Activated naive CD8-positive, alpha-beta T cell treated with anti-CD3 and anti-CD28 coated beads, Interleukin-2, amount 10 ng/mL, durations not matched to agents 7 days and 5 days (primary cell): ENCODE measurements at regions not wholly inside any gene's neighbourhood (a gene's known extent, or its start where the extent isn't known, plus 50 kb on each side); places are given as distances from the start of the nearest gene placed in this dataset.
"Not testable (repeated sequence)": the region's sequence is repeated elsewhere in the genome, so short reads cannot be mapped to it uniquely, and the experiment has no call there.

ENCODE experiments used
- ATAC-seq: fragments of 150-1000 bp; cut with Tn5 transposase; one replicate; pipeline ENCODE4 v1.10.0; 2021; ENCODE audit warnings: low read depth, moderate library complexity
- POLR2A ChIA-PET: fragments of 350-600 bp; sonication (Branson Sonifier 250); formaldehyde crosslinking; loops from one replicate; lab custom pipeline; 2021; ENCODE audit warnings: antibody characterized with exemption; lab: Charles Lee
- DNase-seq: peaks from one replicate; pipeline ENCODE4 v3.0.0; 2021
- H3K27ac Mint-ChIP-seq: one replicate; pipeline ENCODE4 v1.8.0; 2022; ENCODE audit warnings: mild to moderate bottlenecking, mixed read lengths
- H3K27me3 Mint-ChIP-seq: one replicate; pipeline ENCODE4 v1.8.0; 2022; ENCODE audit warnings: mild to moderate bottlenecking, moderate library complexity, mixed read lengths
- H3K36me3 Mint-ChIP-seq: one replicate; pipeline ENCODE4 v1.8.0; 2021; ENCODE audit warnings: mild to moderate bottlenecking, mixed read lengths
- H3K4me1 Mint-ChIP-seq: one replicate; pipeline ENCODE4 v1.8.0; 2021; ENCODE audit warnings: mixed read lengths
- H3K4me3 Mint-ChIP-seq: one replicate; pipeline ENCODE4 v1.8.0; 2022; ENCODE audit warnings: mild to moderate bottlenecking, moderate library complexity, mixed read lengths
- H3K9me3 Mint-ChIP-seq: one replicate; pipeline ENCODE4 v1.8.0; 2021; ENCODE audit warnings: mixed read lengths

DNA sequence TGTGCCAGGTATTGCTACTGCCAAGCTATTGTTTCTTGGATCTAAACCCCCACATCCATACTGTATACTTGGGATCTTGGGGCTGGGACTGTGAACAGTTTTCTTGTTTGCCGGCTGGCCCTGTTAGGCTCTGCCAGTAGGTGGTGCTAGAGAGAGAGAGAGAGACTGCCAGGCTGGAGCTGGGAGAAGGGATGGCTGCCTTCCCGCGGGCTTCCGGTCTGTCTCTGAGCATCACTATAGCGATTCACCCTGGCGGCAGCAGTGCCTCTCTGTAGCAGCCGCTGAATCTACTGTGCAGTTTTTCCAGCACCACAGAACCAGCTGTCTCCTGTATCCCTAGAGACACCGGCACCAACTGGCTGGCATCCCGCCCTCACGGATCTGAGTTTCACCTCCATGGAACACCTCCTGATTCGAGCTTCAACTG lies 201.2 kb downstream of the UTP18 start:
- Mint-ChIP-seq H3K4me3 (no peak overlapping the region), H3K9me3 (no peaks in the 10 kb centered on the region), H3K27me3 (peaks cover 7% of the 10 kb centered on the region), H3K27ac (no peak overlapping the region), H3K4me1 (no peaks in the 10 kb centered on the region), H3K36me3 (no peaks in the 10 kb centered on the region)
- DNase-seq (peak; percentile 50), ATAC-seq (peak; percentile 42)
- POLR2A ChIA-PET = no interaction called here

DNA sequence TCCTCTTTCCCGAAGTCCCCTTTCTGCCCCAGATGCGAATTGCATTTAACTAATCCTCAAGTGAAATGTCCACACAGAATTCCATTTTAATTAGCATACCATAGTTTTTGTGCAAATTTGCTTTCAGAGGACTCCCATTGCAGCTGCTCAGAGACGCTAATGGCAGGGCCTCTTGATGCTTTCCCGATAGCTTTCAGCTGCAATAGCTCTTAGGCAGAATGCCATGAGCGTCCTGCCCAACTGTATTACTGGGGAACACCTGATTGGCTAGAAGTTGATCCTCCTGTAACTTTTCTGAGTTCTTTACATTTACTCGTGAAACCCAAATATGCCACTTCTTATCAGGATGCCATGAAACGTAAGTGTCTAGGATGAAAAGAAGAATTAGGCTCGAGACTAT lies 203.0 kb downstream of the UTP18 start:
- POLR2A ChIA-PET = no interaction called here
- no peak for DNase-seq
- no peak overlapping the region for H3K27ac Mint-ChIP-seq
- H3K27me3 Mint-ChIP-seq = peaks cover 7% of the 10 kb centered on the region
- H3K4me1 Mint-ChIP-seq = no peaks in the 10 kb centered on the region
- H3K9me3 Mint-ChIP-seq = no peaks in the 10 kb centered on the region
- H3K4me3 Mint-ChIP-seq = no peak overlapping the region
- no peaks in the 10 kb centered on the region for H3K36me3 Mint-ChIP-seq
- no peak for ATAC-seq

DNA sequence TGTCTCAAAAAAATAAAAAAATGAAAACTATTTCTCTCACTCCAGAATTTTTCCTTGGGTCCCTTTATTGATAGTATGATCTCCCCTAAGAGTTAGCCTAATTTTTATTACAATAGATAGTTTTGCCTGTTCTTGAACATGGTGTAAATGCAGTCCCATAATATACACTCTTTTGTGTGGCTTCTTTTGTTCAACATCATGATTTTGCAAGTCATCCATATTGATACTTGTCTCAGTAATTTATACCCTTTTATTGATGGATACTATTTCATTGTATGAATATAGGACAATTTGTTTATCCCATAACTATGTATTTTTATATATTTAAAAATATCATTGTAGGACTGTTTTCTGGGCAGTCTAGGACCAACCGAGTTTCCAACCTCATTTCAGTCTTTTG lies 207.0 kb downstream of the UTP18 start:
- Mint-ChIP-seq H3K4me3 (no peak overlapping the region), H3K9me3 (no peaks in the 10 kb centered on the region), H3K36me3 (no peaks in the 10 kb centered on the region), H3K4me1 (no peaks in the 10 kb centered on the region), H3K27me3 (peaks cover 7% of the 10 kb centered on the region), H3K27ac (no peak overlapping the region)
- POLR2A ChIA-PET = no interaction called here
- ATAC-seq (no peak), DNase-seq (no peak)

GRCh38 chr17:51472670-51473205 lies 212.4 kb downstream of the UTP18 start:
- POLR2A ChIA-PET = interaction anchor here (0.7 kb wide), 1 partner anchor 79 kb away, joined by 5 read pairs; no protein-coding TSS in a partner anchor
- Mint-ChIP-seq H3K27ac (no peak overlapping the region), H3K4me3 (no peak overlapping the region), H3K27me3 (peaks cover 11% of the 10 kb centered on the region), H3K36me3 (no peaks in the 10 kb centered on the region), H3K4me1 (no peaks in the 10 kb centered on the region), H3K9me3 (no peaks in the 10 kb centered on the region)
- DNase-seq = no peak
- ATAC-seq = no peak

GRCh38 chr17:51474764-51475163 lies 214.4 kb downstream of the UTP18 start:
- peaks cover 13% of the 10 kb centered on the region for H3K27me3 Mint-ChIP-seq
- POLR2A ChIA-PET = no interaction called here
- no peaks in the 10 kb centered on the region for H3K36me3 Mint-ChIP-seq
- no peaks in the 10 kb centered on the region for H3K4me1 Mint-ChIP-seq
- no peak for ATAC-seq
- DNase-seq = no peak
- no peak overlapping the region for H3K27ac Mint-ChIP-seq
- H3K9me3 Mint-ChIP-seq = no peaks in the 10 kb centered on the region
- no peak overlapping the region for H3K4me3 Mint-ChIP-seq

GRCh38 chr17:51475730-51476129 lies 215.4 kb downstream of the UTP18 start:
- no peak overlapping the region for H3K4me3 Mint-ChIP-seq
- peaks cover 1% of the 10 kb centered on the region for H3K9me3 Mint-ChIP-seq
- DNase-seq = no peak
- no peaks in the 10 kb centered on the region for H3K36me3 Mint-ChIP-seq
- peaks cover 15% of the 10 kb centered on the region for H3K27me3 Mint-ChIP-seq
- POLR2A ChIA-PET = no interaction called here
- no peak for ATAC-seq
- no peak overlapping the region for H3K27ac Mint-ChIP-seq
- no peaks in the 10 kb centered on the region for H3K4me1 Mint-ChIP-seq

DNA sequence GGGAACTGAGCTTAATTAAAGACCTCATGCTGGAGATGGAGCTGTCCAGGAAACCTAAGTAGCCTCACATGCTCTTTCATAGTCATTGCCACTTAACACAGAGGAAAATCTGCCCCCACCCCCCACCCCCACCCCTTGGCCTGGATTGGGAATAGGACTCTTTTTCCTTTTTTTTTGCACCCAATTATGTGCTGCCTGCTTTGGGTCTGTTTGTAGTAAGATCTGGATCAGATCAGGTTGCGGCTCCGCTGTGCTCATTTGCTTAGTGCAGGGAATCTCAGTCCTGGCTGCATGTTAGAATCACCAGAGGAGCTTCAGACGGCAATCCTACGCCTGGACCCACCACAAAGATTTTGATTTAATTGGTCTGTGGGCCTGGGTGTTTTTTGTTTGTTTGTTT lies 219.0 kb downstream of the UTP18 start:
- no peaks in the 10 kb centered on the region for H3K4me1 Mint-ChIP-seq
- H3K4me3 Mint-ChIP-seq = no peak overlapping the region
- no peak for DNase-seq
- H3K27ac Mint-ChIP-seq = no peak overlapping the region
- no peak for ATAC-seq
- peaks cover 4% of the 10 kb centered on the region for H3K9me3 Mint-ChIP-seq
- POLR2A ChIA-PET = no interaction called here
- peaks cover 10% of the 10 kb centered on the region for H3K27me3 Mint-ChIP-seq
- no peaks in the 10 kb centered on the region for H3K36me3 Mint-ChIP-seq

DNA sequence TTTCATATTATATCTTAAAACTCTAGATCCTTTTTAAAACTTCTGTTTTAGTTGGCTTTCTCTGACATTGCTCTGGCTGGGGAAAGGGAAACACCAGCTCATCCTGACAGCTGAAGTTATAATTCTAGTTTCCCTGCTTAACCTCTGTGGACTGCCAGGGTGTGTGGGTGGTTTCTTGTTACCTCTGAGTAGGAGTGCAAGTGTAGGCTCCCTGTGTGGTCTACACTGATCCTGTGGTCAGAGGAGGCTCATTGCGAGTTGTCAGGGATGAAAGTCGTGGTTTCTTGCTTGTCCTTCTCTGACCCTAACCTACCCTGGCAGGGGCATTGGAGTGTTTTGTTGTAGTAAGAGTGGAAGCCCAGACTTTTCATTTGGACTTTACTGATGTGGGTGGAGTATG lies 221.0 kb downstream of the UTP18 start:
- Mint-ChIP-seq H3K36me3 (no peaks in the 10 kb centered on the region), H3K27ac (no peak overlapping the region), H3K27me3 (peaks cover 17% of the 10 kb centered on the region), H3K4me3 (no peak overlapping the region), H3K9me3 (peaks cover 4% of the 10 kb centered on the region), H3K4me1 (no peaks in the 10 kb centered on the region)
- ATAC-seq (no peak), DNase-seq (no peak)
- POLR2A ChIA-PET = no interaction called here

GRCh38 chr17:51482248-51482647 lies 221.9 kb downstream of the UTP18 start:
- H3K9me3 Mint-ChIP-seq, H3K36me3 Mint-ChIP-seq, H3K4me3 Mint-ChIP-seq, H3K27ac Mint-ChIP-seq, POLR2A ChIA-PET, H3K4me1 Mint-ChIP-seq, DNase-seq, ATAC-seq: not testable (repeated sequence)
- peaks cover 17% of the 10 kb centered on the region for H3K27me3 Mint-ChIP-seq

DNA sequence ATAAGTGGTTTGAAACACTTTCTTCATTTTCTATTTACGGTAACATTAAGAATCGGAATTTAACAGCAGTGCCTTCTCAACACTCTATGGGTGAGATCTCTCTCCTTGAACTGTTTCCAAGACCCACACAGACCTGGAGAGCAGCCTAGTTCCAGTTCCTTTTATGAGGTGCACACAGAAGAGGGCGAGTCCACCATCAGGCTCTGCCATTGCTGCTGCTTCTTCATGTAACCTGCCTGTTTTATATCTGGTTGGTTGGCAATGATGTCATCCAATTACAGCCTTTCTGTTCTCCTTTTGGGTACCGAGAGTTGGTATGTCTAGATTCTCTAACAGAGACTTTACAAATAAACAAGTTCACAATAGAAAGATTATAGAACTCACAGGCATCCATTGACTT lies 225.7 kb downstream of the UTP18 start:
- peaks cover 3% of the 10 kb centered on the region for H3K4me1 Mint-ChIP-seq
- DNase-seq = no peak
- POLR2A ChIA-PET = no interaction called here
- H3K27ac Mint-ChIP-seq = no peak overlapping the region
- H3K4me3 Mint-ChIP-seq = no peak overlapping the region
- H3K9me3 Mint-ChIP-seq = peaks cover under 1% of the 10 kb centered on the region
- peaks cover 14% of the 10 kb centered on the region for H3K27me3 Mint-ChIP-seq
- no peak for ATAC-seq
- no peaks in the 10 kb centered on the region for H3K36me3 Mint-ChIP-seq

- POLR2A ChIA-PET = no interaction called here
- Mint-ChIP-seq H3K4me1 (peaks cover 3% of the 10 kb centered on the region), H3K4me3 (no peak overlapping the region), H3K36me3 (no peaks in the 10 kb centered on the region), H3K27me3 (peaks cover 11% of the 10 kb centered on the region), H3K9me3 (no peaks in the 10 kb centered on the region), H3K27ac (no peak overlapping the region)
- ATAC-seq (no peak), DNase-seq (no peak)
Observed at GRCh38 chr17:51486885-51487520, 226.7 kb downstream of the UTP18 start.

GRCh38 chr17:51487947-51488346 lies 227.6 kb downstream of the UTP18 start:
- Mint-ChIP-seq H3K27me3 (peaks cover 11% of the 10 kb centered on the region), H3K36me3 (no peaks in the 10 kb centered on the region), H3K27ac (no peak overlapping the region), H3K4me1 (peaks cover 3% of the 10 kb centered on the region), H3K9me3 (no peaks in the 10 kb centered on the region), H3K4me3 (no peak overlapping the region)
- ATAC-seq (no peak), DNase-seq (peak; percentile 28)
- POLR2A ChIA-PET = no interaction called here

DNA sequence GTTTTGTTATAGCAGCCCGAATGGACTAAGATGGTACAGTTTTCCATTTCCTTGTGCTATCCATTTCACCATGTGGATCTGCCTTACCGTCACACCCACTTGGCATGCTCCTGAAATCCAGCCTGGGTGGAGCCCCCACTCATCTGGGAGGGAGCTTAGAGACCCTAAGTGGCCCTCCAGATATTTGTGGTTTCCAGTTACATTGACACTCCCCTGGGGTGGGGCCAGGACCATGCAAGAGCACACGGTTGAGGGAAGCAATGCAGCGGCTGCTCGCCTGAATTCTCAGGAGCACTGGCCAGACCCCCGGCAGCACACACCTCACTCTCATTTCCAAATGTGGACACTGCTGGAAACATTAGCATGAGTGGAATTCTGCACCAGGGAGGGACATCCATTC lies 231.1 kb downstream of the UTP18 start:
- H3K36me3 Mint-ChIP-seq = no peaks in the 10 kb centered on the region
- peaks cover 8% of the 10 kb centered on the region for H3K27me3 Mint-ChIP-seq
- DNase-seq (no peak), ATAC-seq (no peak)
- H3K4me3 Mint-ChIP-seq = no peak overlapping the region
- peaks cover 3% of the 10 kb centered on the region for H3K4me1 Mint-ChIP-seq
- H3K9me3 Mint-ChIP-seq = no peaks in the 10 kb centered on the region
- POLR2A ChIA-PET = no interaction called here
- no peak overlapping the region for H3K27ac Mint-ChIP-seq

DNA sequence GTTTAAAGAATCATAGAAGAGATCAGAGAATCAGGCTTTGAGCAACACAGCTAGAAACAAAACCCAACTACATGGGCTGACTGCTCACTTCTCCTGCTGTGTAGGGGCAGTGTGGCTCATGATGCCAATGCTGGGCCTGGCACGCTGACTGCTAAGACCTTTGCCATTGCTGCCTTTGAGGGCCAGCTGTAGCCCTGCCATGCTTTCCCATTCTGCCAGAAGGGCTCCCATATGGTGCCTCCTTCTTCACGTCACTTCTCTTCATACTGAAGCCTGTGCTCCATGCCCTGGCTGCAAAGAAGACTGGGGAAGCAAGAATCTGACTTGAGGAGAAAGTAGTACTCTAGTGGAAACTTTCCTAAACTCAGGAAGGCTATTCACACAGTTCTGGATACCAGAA lies 232.9 kb downstream of the UTP18 start:
- POLR2A ChIA-PET = no interaction called here
- H3K4me3 Mint-ChIP-seq = no peak overlapping the region

More for the DNA sequence above, 232.9 kb downstream of the UTP18 start:
- Mint-ChIP-seq H3K9me3 (no peaks in the 10 kb centered on the region), H3K27ac (no peak overlapping the region), H3K36me3 (no peaks in the 10 kb centered on the region), H3K27me3 (peaks cover 10% of the 10 kb centered on the region), H3K4me1 (no peaks in the 10 kb centered on the region)
- ATAC-seq (no peak), DNase-seq (no peak)
